ENCODE measurements at regions not wholly inside any gene's neighbourhood (a gene's known extent, or its start where the extent isn't known, plus 50 kb on each side); places are given as distances from the start of the nearest gene placed in this dataset.

GRCh38 chr6:85172705-85173104 lies 277.2 kb upstream of the NT5E start:
- TF ChIP-seq REST (IDR thresholded peaks at IDR 0.05), result no peak
- TF ChIP-seq NR2F2 (IDR thresholded peaks at IDR 0.05), result no peak
- no peak for TF ChIP-seq FOXA2 (IDR thresholded peaks at IDR 0.05)
- no peak for TF ChIP-seq HNF4G (IDR thresholded peaks at IDR 0.05)
- TF ChIP-seq JUND (IDR thresholded peaks at IDR 0.05), result no peak
- TF ChIP-seq MAX (IDR thresholded peaks at IDR 0.05), result no peak
- TF ChIP-seq ZBTB33 (IDR thresholded peaks at IDR 0.05), result no peak
- TF ChIP-seq GABPA (IDR thresholded peaks at IDR 0.05 in 1 of 2, conservative IDR thresholded peaks at IDR 0.05 in 1 of 2), result no peak
- TF ChIP-seq FOXA1 (IDR thresholded peaks at IDR 0.05), result no peak
- TF ChIP-seq TAF1 (conservative IDR thresholded peaks at IDR 0.05), result no peak
- TF ChIP-seq RAD21 (IDR thresholded peaks at IDR 0.05), result no peak
- TF ChIP-seq RXRA (IDR thresholded peaks at IDR 0.05), result no peak
- TF ChIP-seq ATF3 (IDR thresholded peaks at IDR 0.05), result no peak

GRCh38 chr6:85172161-85172560 lies 277.7 kb upstream of the NT5E start:
- H3K27ac ChIP-seq (ENCODE audit: low read depth in 1 of 2, low read length in 2 of 2), result no peak overlapping the region
- no peaks in the 10 kb centered on the region for H3K36me3 ChIP-seq (ENCODE audit: control insufficient read depth in 4 of 4, insufficient read depth in 3 of 4, low read depth in 1 of 4, low read length in 3 of 4)
- no peaks in the 10 kb centered on the region for H3K4me1 ChIP-seq (ENCODE audit: control insufficient read depth in 4 of 4, insufficient read depth in 4 of 4, low read length in 3 of 4)
- no peaks in the 10 kb centered on the region for H3K9me3 ChIP-seq (ENCODE audit: control insufficient read depth in 4 of 4, low read length in 3 of 4)
- no peaks in the 10 kb centered on the region for H3K27me3 ChIP-seq (ENCODE audit: control insufficient read depth in 4 of 4, insufficient read depth in 4 of 4, low read length in 3 of 4)
- 72% methylated on average over 2 of the region's 2 CpGs for WGBS
- no peak for DNase-seq (ENCODE audit: low spot score)
- no peak overlapping the region for H3K4me3 ChIP-seq (ENCODE audit: low read depth in 1 of 3, low read length in 3 of 3)
- H3K9ac ChIP-seq (ENCODE audit: low read depth in 1 of 2, low read length in 2 of 2), result no peak overlapping the region
- TF ChIP-seq FOXA2 (IDR thresholded peaks at IDR 0.05), result no peak
- TF ChIP-seq TAF1 (conservative IDR thresholded peaks at IDR 0.05), result no peak
- no peak for TF ChIP-seq HNF4G (IDR thresholded peaks at IDR 0.05)
- no peak for TF ChIP-seq FOXA1 (IDR thresholded peaks at IDR 0.05)
- no peak for TF ChIP-seq RAD21 (IDR thresholded peaks at IDR 0.05)
- no peak for TF ChIP-seq GABPA (IDR thresholded peaks at IDR 0.05 in 1 of 2, conservative IDR thresholded peaks at IDR 0.05 in 1 of 2)
- TF ChIP-seq CTCF (IDR thresholded peaks at IDR 0.05; ENCODE audit: low read depth, low read length, missing input control), result no peak
- TF ChIP-seq ATF3 (IDR thresholded peaks at IDR 0.05), result no peak
- no peak for TF ChIP-seq MAX (IDR thresholded peaks at IDR 0.05)
- TF ChIP-seq JUND (IDR thresholded peaks at IDR 0.05), result no peak
- TF ChIP-seq HNF4A (conservative IDR thresholded peaks at IDR 0.05), result no peak
- no peak for TF ChIP-seq SP1 (IDR thresholded peaks at IDR 0.05)

More at GRCh38 chr6:85172705-85173104, 277.2 kb upstream of the NT5E start:
- DNase-seq (ENCODE audit: low spot score), result no peak
- Histone ChIP-seq H3K27me3 (ENCODE audit: control insufficient read depth in 4 of 4, insufficient read depth in 4 of 4, low read length in 3 of 4) (no peaks in the 10 kb centered on the region), H3K36me3 (ENCODE audit: control insufficient read depth in 4 of 4, insufficient read depth in 3 of 4, low read depth in 1 of 4, low read length in 3 of 4) (no peaks in the 10 kb centered on the region), H3K27ac (ENCODE audit: low read depth in 1 of 2, low read length in 2 of 2) (no peak overlapping the region), H3K4me1 (ENCODE audit: control insufficient read depth in 4 of 4, insufficient read depth in 4 of 4, low read length in 3 of 4) (no peaks in the 10 kb centered on the region), H3K4me3 (ENCODE audit: low read depth in 1 of 3, low read length in 3 of 3) (no peak overlapping the region), H3K9ac (ENCODE audit: low read depth in 1 of 2, low read length in 2 of 2) (no peak overlapping the region), H3K9me3 (ENCODE audit: control insufficient read depth in 4 of 4, low read length in 3 of 4) (no peaks in the 10 kb centered on the region)
